ENCODE measurements at regions not wholly inside any gene's neighbourhood (a gene's known extent, or its start where the extent isn't known, plus 50 kb on each side); places are given as distances from the start of the nearest gene placed in this dataset. TPM values are rescaled to one million over a fixed set of nuclear protein-coding genes. Genes with fewer than 3 reads are reported as not detected.

MicroRNAs in the stretch of these regions (microRNA counts, 767-probe panel; counts per million panel counts)
- not detected for microRNA hsa-miR-557

Small RNAs in the stretch of these regions (microRNA-seq; reads per million reads assigned to microRNA genes)
- gene MIR557: not detected

Small RNAs in the stretch of these regions (small RNA-seq; reads per million reads assigned to genes)
- 0 reads per million in 3 experiments for gene MIR557 (ENCODE audit: insufficient read depth in 2 of 3, insufficient read length in 3 of 3, low read depth in 2 of 3, low replicate concordance in 1 of 3)
